Nephron progenitor cell (in vitro differentiated cells): ENCODE measurements at regions not wholly inside any gene's neighbourhood (a gene's known extent, or its start where the extent isn't known, plus 50 kb on each side); places are given as distances from the start of the nearest gene placed in this dataset.

Experiments
- DNase-seq: peaks from one replicate; pipeline ENCODE4 v3.0.0; 2021
- H3K27ac Mint-ChIP-seq: 2 replicates; pipeline ENCODE4 v1.8.0; 2021; ENCODE audit warnings: mild to moderate bottlenecking, moderate library complexity, mixed read lengths
- H3K27me3 Mint-ChIP-seq: 2 replicates; pipeline ENCODE4 v1.8.0; 2021; ENCODE audit warnings: mild to moderate bottlenecking, low read depth, mixed read lengths; ENCODE audit not compliant: poor library complexity
- H3K36me3 Mint-ChIP-seq: 2 replicates; pipeline ENCODE4 v1.8.0; 2021; ENCODE audit warnings: low read depth, mixed read lengths
- H3K4me1 Mint-ChIP-seq: 2 replicates; pipeline ENCODE4 v1.8.0; 2021; ENCODE audit warnings: mixed read lengths
- H3K4me3 Mint-ChIP-seq: 2 replicates; pipeline ENCODE4 v1.8.0; 2021; ENCODE audit warnings: mild to moderate bottlenecking, moderate library complexity, mixed read lengths
- H3K9me3 Mint-ChIP-seq: 2 replicates; pipeline ENCODE4 v1.8.0; 2021; ENCODE audit warnings: mild to moderate bottlenecking, moderate library complexity, mixed read lengths
- TF ChIP-seq, protein P1 (sequence below): fragments of 200-600 bp; sonication (generic); IDR thresholded peaks from 2 replicates; pipeline ENCODE4 v1.5.0; 2021; ENCODE audit warnings: antibody characterized with exemption

DNA sequence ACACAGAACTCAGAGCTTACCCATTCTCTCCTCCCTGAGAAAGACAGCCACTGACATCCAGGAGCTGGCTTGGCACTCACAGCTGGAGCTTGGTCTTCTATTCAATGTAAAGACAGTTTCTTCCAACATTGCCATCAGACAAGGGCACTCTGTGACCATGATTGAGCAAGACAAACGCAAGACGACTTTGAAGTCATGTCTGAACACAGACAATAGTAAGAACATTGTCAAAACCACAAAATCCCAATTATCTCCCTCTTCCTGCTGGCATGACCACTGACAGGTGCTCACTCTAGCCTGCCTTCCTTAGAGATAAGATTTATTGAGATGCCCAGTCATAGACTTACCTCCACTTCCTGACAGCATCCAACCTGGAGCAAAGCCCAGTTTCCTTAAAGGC, 328.0 kb downstream of the MSX2 start:
- Mint-ChIP-seq H3K4me1 (no peaks in the 10 kb centered on the region), H3K9me3 (no peaks in the 10 kb centered on the region), H3K4me3 (no peak overlapping the region), H3K27ac (no peak overlapping the region), H3K36me3 (no peaks in the 10 kb centered on the region), H3K27me3 (peaks cover 42% of the 10 kb centered on the region)
- TF ChIP-seq, protein P1, sequence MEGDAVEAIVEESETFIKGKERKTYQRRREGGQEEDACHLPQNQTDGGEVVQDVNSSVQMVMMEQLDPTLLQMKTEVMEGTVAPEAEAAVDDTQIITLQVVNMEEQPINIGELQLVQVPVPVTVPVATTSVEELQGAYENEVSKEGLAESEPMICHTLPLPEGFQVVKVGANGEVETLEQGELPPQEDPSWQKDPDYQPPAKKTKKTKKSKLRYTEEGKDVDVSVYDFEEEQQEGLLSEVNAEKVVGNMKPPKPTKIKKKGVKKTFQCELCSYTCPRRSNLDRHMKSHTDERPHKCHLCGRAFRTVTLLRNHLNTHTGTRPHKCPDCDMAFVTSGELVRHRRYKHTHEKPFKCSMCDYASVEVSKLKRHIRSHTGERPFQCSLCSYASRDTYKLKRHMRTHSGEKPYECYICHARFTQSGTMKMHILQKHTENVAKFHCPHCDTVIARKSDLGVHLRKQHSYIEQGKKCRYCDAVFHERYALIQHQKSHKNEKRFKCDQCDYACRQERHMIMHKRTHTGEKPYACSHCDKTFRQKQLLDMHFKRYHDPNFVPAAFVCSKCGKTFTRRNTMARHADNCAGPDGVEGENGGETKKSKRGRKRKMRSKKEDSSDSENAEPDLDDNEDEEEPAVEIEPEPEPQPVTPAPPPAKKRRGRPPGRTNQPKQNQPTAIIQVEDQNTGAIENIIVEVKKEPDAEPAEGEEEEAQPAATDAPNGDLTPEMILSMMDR, result no peak
- DNase-seq, result no peak

DNA sequence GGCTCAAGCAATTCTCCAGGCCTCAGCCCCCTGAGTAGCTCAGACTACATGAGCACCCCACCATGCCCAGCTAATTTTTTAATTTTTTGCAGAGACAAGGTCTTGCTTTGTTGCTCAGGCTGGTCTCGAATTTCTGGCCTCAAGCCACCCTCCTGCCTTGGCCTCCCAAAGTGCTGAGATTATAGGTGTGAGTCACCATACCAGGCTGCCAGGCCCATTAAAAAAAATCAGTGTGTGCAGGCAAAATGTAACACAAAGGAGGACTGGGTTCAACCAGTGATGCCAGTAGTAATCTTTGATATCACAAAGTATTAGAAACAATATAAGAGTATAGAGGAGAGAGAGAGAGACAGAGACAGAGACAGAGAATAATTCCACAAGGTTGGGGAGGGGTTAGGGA, 322.7 kb downstream of the MSX2 start:
- no peaks in the 10 kb centered on the region for H3K9me3 Mint-ChIP-seq
- peaks cover 22% of the 10 kb centered on the region for H3K27me3 Mint-ChIP-seq
- no peak overlapping the region for H3K27ac Mint-ChIP-seq
- TF ChIP-seq, protein P1, result no peak
- H3K4me3 Mint-ChIP-seq, result no peak overlapping the region
- DNase-seq, result no peak
- H3K4me1 Mint-ChIP-seq, result no peaks in the 10 kb centered on the region
- H3K36me3 Mint-ChIP-seq, result no peaks in the 10 kb centered on the region

DNA sequence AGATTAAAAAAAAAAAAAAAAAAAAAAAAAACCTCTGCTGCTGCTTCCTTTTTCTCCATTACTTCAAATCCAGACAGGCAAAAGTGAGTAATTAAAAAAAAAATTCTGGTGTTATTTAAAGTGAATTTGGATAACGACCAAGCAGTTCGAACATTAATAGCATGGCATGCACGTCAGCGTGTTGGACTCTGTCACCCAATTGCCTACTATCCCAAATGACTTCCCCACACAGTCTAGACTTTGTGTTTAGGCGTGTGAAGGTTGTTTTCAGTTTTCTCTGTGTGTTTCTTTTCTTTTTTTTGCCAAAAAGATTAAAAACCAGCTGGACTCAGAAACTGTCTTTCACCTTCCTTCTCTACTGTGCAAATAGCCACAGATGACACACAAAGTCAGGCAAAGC, 321.4 kb downstream of the MSX2 start:
- TF ChIP-seq, protein P1, result no peak
- DNase-seq, result no peak
- Mint-ChIP-seq H3K27ac (no peak overlapping the region), H3K4me3 (no peak overlapping the region), H3K27me3 (peaks cover 16% of the 10 kb centered on the region), H3K36me3 (no peaks in the 10 kb centered on the region), H3K9me3 (no peaks in the 10 kb centered on the region), H3K4me1 (no peaks in the 10 kb centered on the region)

DNA sequence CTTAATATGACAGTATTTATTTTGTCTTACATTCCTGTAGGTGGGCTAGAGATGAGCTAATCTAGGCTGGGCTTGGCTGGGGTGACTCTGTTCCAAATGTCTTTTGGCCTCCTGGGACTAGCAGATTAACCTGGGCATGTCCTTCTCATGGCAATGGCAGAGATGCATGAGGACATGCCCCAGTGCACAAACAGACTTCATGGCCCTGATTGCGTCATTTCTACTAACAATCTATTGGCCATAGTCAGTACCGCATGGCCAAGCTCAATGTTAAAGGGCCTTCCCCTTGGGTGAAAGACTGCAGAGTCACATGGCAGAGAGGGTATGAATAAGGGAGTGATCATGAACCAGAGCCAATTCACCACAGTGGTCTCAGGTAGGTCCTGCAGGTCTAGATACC, 313.4 kb downstream of the MSX2 start:
- no peak overlapping the region for H3K27ac Mint-ChIP-seq

DNA sequence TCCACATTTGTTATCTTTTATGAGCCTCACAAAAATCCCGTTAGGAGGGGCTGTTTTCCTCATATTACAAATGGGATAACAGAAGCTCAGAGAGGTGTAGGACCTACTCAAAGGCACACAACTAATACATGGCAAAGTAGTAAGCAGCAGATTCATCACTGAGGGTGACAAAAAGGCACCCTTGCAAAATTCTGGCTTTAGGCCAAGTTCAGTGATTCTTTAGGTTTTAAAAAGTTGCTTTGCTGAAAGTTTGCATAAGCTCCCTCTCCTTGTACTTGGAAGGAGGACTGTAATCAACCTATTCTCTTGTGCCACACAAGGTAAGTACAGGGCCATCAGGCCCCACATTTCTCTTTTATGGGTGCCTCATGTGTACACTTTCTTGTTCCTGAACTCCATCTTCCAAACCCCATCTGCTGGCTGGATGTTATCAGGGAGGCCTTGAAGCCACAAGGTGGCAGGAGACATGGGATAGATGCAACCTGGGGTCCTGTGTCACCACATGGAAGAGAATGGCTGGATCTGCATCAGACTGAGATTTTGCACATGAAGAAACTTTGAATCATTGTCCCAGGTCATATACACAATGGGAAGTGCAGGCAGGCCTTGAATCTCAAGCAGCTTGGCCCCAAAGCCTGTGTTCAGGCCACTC, 311.6 kb downstream of the MSX2 start:
- TF ChIP-seq, protein P1, result no peak
- H3K9me3 Mint-ChIP-seq, result no peaks in the 10 kb centered on the region
- H3K36me3 Mint-ChIP-seq, result no peaks in the 10 kb centered on the region
- peaks cover 13% of the 10 kb centered on the region for H3K27me3 Mint-ChIP-seq
- no peak overlapping the region for H3K4me3 Mint-ChIP-seq
- no peak for DNase-seq
- no peaks in the 10 kb centered on the region for H3K4me1 Mint-ChIP-seq
- no peak overlapping the region for H3K27ac Mint-ChIP-seq

More for the DNA sequence above, 313.4 kb downstream of the MSX2 start:
- no peak overlapping the region for H3K4me3 Mint-ChIP-seq
- H3K36me3 Mint-ChIP-seq, result no peaks in the 10 kb centered on the region
- no peak for DNase-seq
- H3K4me1 Mint-ChIP-seq, result no peaks in the 10 kb centered on the region
- TF ChIP-seq, protein P1, result no peak
- no peaks in the 10 kb centered on the region for H3K9me3 Mint-ChIP-seq
- peaks cover 8% of the 10 kb centered on the region for H3K27me3 Mint-ChIP-seq

DNA sequence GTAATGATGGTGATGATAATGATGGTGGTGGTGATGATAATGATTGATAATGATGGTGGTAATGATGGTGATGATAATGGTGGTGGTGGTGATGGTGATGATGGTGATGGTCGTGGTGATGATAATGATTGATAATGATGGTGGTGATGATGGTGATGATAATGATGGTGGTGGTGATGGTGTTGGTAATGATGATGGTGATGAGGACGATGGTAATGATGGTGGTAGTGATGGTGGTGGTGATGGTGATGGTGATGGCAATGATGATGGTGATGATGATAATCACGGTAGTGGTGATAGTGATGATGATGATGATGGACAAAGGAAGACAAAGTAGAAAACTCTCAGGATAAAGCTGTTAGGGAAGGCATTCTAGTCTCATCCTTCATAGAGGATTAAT, 310.5 kb downstream of the MSX2 start:
- Mint-ChIP-seq H3K9me3 (no peaks in the 10 kb centered on the region), H3K27ac (no peak overlapping the region), H3K4me1 (no peaks in the 10 kb centered on the region), H3K36me3 (no peaks in the 10 kb centered on the region), H3K27me3 (peaks cover 13% of the 10 kb centered on the region), H3K4me3 (no peak overlapping the region)
- DNase-seq, result no peak
- TF ChIP-seq, protein P1, result no peak
